ENCODE measurements at regions not wholly inside any gene's neighbourhood (a gene's known extent, or its start where the extent isn't known, plus 50 kb on each side); places are given as distances from the start of the nearest gene placed in this dataset.

DNA sequence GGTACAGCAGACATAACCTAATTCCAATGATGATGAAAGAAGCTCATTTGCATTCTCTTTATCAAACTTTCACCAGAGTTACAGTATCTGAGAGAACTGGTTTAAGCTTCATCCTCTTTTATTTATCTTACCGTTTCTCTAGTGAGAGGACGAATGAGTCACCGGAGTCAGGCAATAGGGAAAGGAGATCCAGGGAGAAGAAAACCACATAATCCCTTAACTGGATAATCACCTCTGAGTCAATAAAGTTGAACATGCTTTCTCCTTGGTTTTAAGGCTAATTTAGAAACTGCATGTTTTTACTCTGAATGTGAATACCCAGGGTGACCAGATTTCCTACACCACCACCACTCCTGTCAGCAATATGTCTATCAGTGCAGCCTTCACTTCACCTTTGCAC is 313.7 kb upstream of the TBX18 start (continued):
- TF ChIP-seq, protein P1, sequence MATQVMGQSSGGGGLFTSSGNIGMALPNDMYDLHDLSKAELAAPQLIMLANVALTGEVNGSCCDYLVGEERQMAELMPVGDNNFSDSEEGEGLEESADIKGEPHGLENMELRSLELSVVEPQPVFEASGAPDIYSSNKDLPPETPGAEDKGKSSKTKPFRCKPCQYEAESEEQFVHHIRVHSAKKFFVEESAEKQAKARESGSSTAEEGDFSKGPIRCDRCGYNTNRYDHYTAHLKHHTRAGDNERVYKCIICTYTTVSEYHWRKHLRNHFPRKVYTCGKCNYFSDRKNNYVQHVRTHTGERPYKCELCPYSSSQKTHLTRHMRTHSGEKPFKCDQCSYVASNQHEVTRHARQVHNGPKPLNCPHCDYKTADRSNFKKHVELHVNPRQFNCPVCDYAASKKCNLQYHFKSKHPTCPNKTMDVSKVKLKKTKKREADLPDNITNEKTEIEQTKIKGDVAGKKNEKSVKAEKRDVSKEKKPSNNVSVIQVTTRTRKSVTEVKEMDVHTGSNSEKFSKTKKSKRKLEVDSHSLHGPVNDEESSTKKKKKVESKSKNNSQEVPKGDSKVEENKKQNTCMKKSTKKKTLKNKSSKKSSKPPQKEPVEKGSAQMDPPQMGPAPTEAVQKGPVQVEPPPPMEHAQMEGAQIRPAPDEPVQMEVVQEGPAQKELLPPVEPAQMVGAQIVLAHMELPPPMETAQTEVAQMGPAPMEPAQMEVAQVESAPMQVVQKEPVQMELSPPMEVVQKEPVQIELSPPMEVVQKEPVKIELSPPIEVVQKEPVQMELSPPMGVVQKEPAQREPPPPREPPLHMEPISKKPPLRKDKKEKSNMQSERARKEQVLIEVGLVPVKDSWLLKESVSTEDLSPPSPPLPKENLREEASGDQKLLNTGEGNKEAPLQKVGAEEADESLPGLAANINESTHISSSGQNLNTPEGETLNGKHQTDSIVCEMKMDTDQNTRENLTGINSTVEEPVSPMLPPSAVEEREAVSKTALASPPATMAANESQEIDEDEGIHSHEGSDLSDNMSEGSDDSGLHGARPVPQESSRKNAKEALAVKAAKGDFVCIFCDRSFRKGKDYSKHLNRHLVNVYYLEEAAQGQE (IDR thresholded peaks at IDR 0.05; ENCODE audit: borderline replicate concordance), result peak; percentile 32; the same call in 1 of the 2 replicates
- TF ChIP-seq, protein P1 (CRISPR knock-in tag; IDR thresholded peaks at IDR 0.05; ENCODE audit: low read depth), result no peak
- TF ChIP-seq DIDO1 (tag; IDR thresholded peaks at IDR 0.05; ENCODE audit: low read depth) (no peak), ZNF766 (CRISPR knock-in tag; conservative IDR thresholded peaks at IDR 0.05) (no peak), SMARCE1 (IDR thresholded peaks at IDR 0.05) (peak; percentile 65; the same call in 1 of the 2 replicates), DACH1 (IDR thresholded peaks at IDR 0.05; ENCODE audit: partially characterized antibody) (no peak), ZNF184 (CRISPR knock-in tag; IDR thresholded peaks at IDR 0.05) (no peak), MCM3 (IDR thresholded peaks at IDR 0.05) (no peak), SRSF1 (IDR thresholded peaks at IDR 0.05; ENCODE audit: low read depth, low read length) (no peak), IFI16 (CRISPR knock-in tag; IDR thresholded peaks at IDR 0.05) (no peak), SREBF2 (CRISPR knock-in tag; IDR thresholded peaks at IDR 0.05) (no peak), BHLHE40 (IDR thresholded peaks at IDR 0.05; ENCODE audit: low read length) (no peak), XRCC4 (IDR thresholded peaks at IDR 0.05; ENCODE audit: extremely low read depth, insufficient read depth, insufficient read length) (no peak), NELFE (IDR thresholded peaks at IDR 0.05; ENCODE audit: insufficient read depth, insufficient read length) (no peak), NUFIP1 (IDR thresholded peaks at IDR 0.05; ENCODE audit: partially characterized antibody) (no peak), ZNF175 (CRISPR knock-in tag; IDR thresholded peaks at IDR 0.05; ENCODE audit: low read depth) (no peak), FUS (optimal IDR thresholded peaks at IDR 0.05; ENCODE audit: low read depth, low read length) (no peak)
- TF ChIP-seq, protein P2, sequence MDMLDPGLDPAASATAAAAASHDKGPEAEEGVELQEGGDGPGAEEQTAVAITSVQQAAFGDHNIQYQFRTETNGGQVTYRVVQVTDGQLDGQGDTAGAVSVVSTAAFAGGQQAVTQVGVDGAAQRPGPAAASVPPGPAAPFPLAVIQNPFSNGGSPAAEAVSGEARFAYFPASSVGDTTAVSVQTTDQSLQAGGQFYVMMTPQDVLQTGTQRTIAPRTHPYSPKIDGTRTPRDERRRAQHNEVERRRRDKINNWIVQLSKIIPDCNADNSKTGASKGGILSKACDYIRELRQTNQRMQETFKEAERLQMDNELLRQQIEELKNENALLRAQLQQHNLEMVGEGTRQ (CRISPR knock-in tag; IDR thresholded peaks at IDR 0.05), result no peak
- TF ChIP-seq, protein P3, sequence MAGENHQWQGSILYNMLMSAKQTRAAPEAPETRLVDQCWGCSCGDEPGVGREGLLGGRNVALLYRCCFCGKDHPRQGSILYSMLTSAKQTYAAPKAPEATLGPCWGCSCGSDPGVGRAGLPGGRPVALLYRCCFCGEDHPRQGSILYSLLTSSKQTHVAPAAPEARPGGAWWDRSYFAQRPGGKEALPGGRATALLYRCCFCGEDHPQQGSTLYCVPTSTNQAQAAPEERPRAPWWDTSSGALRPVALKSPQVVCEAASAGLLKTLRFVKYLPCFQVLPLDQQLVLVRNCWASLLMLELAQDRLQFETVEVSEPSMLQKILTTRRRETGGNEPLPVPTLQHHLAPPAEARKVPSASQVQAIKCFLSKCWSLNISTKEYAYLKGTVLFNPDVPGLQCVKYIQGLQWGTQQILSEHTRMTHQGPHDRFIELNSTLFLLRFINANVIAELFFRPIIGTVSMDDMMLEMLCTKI (IDR thresholded peaks at IDR 0.05; ENCODE audit: partially characterized antibody), result no peak
- TF ChIP-seq, protein P4, sequence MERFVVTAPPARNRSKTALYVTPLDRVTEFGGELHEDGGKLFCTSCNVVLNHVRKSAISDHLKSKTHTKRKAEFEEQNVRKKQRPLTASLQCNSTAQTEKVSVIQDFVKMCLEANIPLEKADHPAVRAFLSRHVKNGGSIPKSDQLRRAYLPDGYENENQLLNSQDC (CRISPR knock-in tag; IDR thresholded peaks at IDR 0.05), result no peak
- TF ChIP-seq, protein P5, sequence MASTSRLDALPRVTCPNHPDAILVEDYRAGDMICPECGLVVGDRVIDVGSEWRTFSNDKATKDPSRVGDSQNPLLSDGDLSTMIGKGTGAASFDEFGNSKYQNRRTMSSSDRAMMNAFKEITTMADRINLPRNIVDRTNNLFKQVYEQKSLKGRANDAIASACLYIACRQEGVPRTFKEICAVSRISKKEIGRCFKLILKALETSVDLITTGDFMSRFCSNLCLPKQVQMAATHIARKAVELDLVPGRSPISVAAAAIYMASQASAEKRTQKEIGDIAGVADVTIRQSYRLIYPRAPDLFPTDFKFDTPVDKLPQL (IDR thresholded peaks at IDR 0.05; ENCODE audit: extremely low read depth, insufficient read length), result no peak

Measured in K562 (cell line).